HG03159 (cell line): ENCODE measurements at regions not wholly inside any gene's neighbourhood (a gene's known extent, or its start where the extent isn't known, plus 50 kb on each side); places are given as distances from the start of the nearest gene placed in this dataset.
"Not testable (repeated sequence)": the region's sequence is repeated elsewhere in the genome, so short reads cannot be mapped to it uniquely, and the experiment has no call there.

Experiments used
- ATAC-seq: cut with Tn5 transposase; IDR thresholded peaks from one replicate; pipeline ENCODE4 v1.9.1; 2021; ENCODE audit warnings: mild to moderate bottlenecking, moderate library complexity; ENCODE audit not compliant: unreplicated experiment

GRCh38 chr6:120392941-120393340, 941.3 kb downstream of the TBC1D32 start:
- no peak for ATAC-seq

GRCh38 chr6:120384671-120385070, 949.6 kb downstream of the TBC1D32 start:
- ATAC-seq: no peak

- no peak for ATAC-seq
Measured at GRCh38 chr6:120383681-120384080, 950.6 kb downstream of the TBC1D32 start.

GRCh38 chr6:120378582-120379220, 955.6 kb downstream of the TBC1D32 start:
- peak; percentile 97 for ATAC-seq

- no peak for ATAC-seq
Measured at GRCh38 chr6:120373185-120373584, 961.1 kb downstream of the TBC1D32 start.

GRCh38 chr6:120363429-120363828, 970.9 kb downstream of the TBC1D32 start:
- no peak for ATAC-seq

GRCh38 chr6:120358535-120358934, 975.7 kb downstream of the TBC1D32 start:
- not testable (repeated sequence) for ATAC-seq

GRCh38 chr6:120357447-120357846, 976.8 kb downstream of the TBC1D32 start:
- ATAC-seq: no peak

GRCh38 chr6:120355822-120356221, 978.5 kb downstream of the TBC1D32 start:
- no peak for ATAC-seq

GRCh38 chr6:120354452-120355098, 979.7 kb downstream of the TBC1D32 start:
- ATAC-seq: no peak

- ATAC-seq: no peak
Measured at GRCh38 chr6:120352491-120352890, 981.8 kb downstream of the TBC1D32 start.

- ATAC-seq: no peak
Measured at GRCh38 chr6:120348926-120349325, 985.4 kb downstream of the TBC1D32 start.

GRCh38 chr6:120328521-120328920, 979.0 kb upstream of the MAN1A1 start:
- no peak for ATAC-seq

GRCh38 chr6:120320481-120321162, 971.1 kb upstream of the MAN1A1 start:
- peak; percentile 72 for ATAC-seq

- peak; percentile 35 for ATAC-seq
Measured at GRCh38 chr6:120304223-120304622, 954.7 kb upstream of the MAN1A1 start.

GRCh38 chr6:120303527-120303926, 954.0 kb upstream of the MAN1A1 start:
- ATAC-seq: peak; percentile 42

- no peak for ATAC-seq
Measured at GRCh38 chr6:120302041-120302440, 952.5 kb upstream of the MAN1A1 start.

GRCh38 chr6:120290964-120291363, 941.4 kb upstream of the MAN1A1 start:
- ATAC-seq: no peak

- ATAC-seq: no peak
Measured at GRCh38 chr6:120282005-120282404, 932.4 kb upstream of the MAN1A1 start.

- ATAC-seq: no peak
Measured at GRCh38 chr6:120279466-120280167, 930.1 kb upstream of the MAN1A1 start.

GRCh38 chr6:120278689-120279396, 929.3 kb upstream of the MAN1A1 start:
- no peak for ATAC-seq
